ENCODE measurements at regions not wholly inside any gene's neighbourhood (a gene's known extent, or its start where the extent isn't known, plus 50 kb on each side); places are given as distances from the start of the nearest gene placed in this dataset.

DNA sequence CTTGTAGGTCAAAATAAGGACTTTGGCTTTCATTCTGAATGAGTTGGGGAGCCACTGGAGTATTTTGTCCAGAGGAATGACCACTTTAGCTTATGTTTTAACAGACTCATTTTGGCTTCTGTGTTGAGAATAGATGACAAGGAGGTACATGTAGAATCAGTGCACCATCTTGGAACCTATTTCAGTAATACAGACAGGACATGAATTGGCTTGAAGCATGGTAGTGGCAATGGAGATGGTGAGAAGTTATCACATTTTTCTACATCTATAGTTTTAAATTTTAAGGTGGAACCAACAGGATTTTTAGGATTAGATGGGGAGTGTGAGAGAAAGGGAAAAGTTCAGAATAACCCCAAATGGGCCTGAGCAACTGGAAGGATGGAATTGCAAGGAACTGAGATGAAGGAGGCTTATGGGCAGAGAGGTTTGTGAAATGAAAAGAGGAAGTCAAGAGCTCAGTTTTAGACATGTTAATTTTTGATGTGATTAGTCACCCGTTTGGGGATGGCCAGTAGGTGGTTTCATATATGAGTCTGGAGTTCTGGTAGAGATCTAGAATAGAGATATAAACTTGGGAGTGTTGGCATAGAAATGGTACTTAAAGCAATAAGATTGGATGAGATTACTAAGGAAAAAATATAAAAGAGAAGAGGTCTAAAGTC is 89.2 kb upstream of the JAZF1 start:
- H3K9me3 ChIP-seq (ENCODE audit: low read length) = no peaks in the 10 kb centered on the region
- H2AFZ ChIP-seq (ENCODE audit: low read depth, low read length) = no peak overlapping the region
- H3K36me3 ChIP-seq (ENCODE audit: insufficient read depth, low read length) = no peaks in the 10 kb centered on the region
- no peaks in the 10 kb centered on the region for H3K27me3 ChIP-seq (ENCODE audit: insufficient read depth, low read length)
- no peak overlapping the region for H3K4me3 ChIP-seq (ENCODE audit: low read length)
- H3K4me1 ChIP-seq (ENCODE audit: insufficient read depth, low read length) = no peaks in the 10 kb centered on the region

DNA sequence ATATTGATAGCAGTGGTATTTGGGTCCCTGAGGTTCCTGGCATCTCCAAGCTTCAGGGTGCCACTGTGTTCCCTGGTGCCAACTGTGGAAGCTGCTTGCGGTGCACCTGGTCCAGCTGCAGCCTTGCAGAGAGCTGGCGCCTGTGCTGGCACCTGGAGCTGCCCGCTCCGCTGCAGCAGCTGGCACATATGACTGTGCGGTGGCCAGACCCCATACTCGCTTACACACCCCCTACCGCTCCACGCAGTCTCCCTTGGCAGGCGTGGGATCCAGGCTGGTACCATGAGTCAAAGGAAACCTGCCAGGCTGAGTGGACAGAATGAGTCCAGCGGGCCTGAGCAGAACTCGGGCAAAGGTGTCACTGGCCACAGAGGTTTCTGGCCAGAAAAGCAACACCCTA is 89.9 kb upstream of the JAZF1 start:
- Histone ChIP-seq H3K36me3 (ENCODE audit: insufficient read depth, low read length) (no peaks in the 10 kb centered on the region), H3K4me1 (ENCODE audit: insufficient read depth, low read length) (no peaks in the 10 kb centered on the region), H3K27me3 (ENCODE audit: insufficient read depth, low read length) (no peaks in the 10 kb centered on the region), H3K9me3 (ENCODE audit: low read length) (no peaks in the 10 kb centered on the region), H2AFZ (ENCODE audit: low read depth, low read length) (no peak overlapping the region), H3K4me3 (ENCODE audit: low read length) (no peak overlapping the region)

DNA sequence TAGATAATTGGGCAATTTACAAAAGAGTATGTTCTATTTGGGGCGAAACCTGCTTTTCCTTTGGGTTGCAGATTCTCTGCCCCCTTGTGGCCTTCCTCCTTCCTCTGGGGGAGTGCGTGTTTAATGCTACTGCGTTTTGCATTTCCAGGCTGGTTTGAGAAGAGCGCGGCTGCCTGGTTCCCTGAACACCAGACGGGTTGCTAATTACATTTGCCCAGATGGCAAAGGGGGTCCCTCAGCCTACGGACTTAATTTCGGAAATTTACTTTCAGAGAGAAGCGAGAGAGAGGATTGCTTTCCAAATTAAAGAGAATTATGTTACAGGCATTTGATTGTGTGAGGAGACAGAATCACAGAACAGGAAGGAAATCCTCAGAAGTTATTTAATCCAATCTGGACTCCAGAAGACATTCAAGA is 91.9 kb upstream of the JAZF1 start:
- Histone ChIP-seq H3K9me3 (ENCODE audit: low read length) (no peaks in the 10 kb centered on the region), H3K4me1 (ENCODE audit: insufficient read depth, low read length) (no peaks in the 10 kb centered on the region), H2AFZ (ENCODE audit: low read depth, low read length) (no peak overlapping the region), H3K4me3 (ENCODE audit: low read length) (no peak overlapping the region), H3K36me3 (ENCODE audit: insufficient read depth, low read length) (no peaks in the 10 kb centered on the region), H3K27me3 (ENCODE audit: insufficient read depth, low read length) (no peaks in the 10 kb centered on the region)

DNA sequence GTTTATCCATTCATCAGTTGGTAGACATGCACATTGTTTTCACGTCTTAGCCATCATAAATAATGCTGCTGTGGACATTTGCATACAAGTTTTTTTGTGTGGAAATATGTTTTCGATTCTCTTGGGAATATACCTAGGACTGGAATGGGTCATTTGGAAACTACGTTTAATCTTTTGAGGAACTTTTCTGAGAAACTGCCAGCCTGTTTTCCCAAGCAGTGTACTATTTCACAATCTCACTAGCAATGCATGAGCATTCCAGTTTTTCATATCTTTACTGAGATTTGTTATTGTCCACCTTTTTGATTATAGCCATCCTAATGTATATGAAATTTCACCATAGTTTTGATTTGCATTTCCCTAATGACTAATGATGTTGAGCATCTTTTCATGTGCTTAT is 95.7 kb upstream of the JAZF1 start:
- H3K27me3 ChIP-seq (ENCODE audit: insufficient read depth, low read length) = no peaks in the 10 kb centered on the region
- no peak overlapping the region for H2AFZ ChIP-seq (ENCODE audit: low read depth, low read length)
- no peaks in the 10 kb centered on the region for H3K36me3 ChIP-seq (ENCODE audit: insufficient read depth, low read length)
- H3K4me1 ChIP-seq (ENCODE audit: insufficient read depth, low read length) = no peaks in the 10 kb centered on the region
- no peak overlapping the region for H3K4me3 ChIP-seq (ENCODE audit: low read length)
- no peaks in the 10 kb centered on the region for H3K9me3 ChIP-seq (ENCODE audit: low read length)

DNA sequence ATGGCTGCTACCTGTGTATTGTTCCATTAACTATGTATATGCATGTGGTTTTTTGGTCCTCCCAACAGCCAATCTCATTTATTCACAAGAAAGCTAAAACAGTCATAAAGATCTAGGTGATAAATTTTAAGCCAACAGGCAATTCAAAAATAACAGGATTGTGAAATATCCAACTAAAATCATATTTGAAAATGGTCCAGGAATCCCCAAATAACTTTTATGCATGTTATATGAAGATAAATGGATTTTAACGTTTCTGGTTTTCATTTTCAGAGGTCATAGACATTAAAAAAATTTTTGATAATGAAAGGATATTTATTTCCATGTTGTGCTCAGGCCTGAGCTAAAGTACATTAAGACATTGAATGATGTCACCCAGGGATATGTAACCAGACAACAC is 96.8 kb upstream of the JAZF1 start:
- H3K4me3 ChIP-seq (ENCODE audit: low read length) = no peak overlapping the region
- H3K36me3 ChIP-seq (ENCODE audit: insufficient read depth, low read length) = no peaks in the 10 kb centered on the region
- no peaks in the 10 kb centered on the region for H3K4me1 ChIP-seq (ENCODE audit: insufficient read depth, low read length)
- H3K9me3 ChIP-seq (ENCODE audit: low read length) = no peaks in the 10 kb centered on the region
- no peaks in the 10 kb centered on the region for H3K27me3 ChIP-seq (ENCODE audit: insufficient read depth, low read length)
- no peak overlapping the region for H2AFZ ChIP-seq (ENCODE audit: low read depth, low read length)

DNA sequence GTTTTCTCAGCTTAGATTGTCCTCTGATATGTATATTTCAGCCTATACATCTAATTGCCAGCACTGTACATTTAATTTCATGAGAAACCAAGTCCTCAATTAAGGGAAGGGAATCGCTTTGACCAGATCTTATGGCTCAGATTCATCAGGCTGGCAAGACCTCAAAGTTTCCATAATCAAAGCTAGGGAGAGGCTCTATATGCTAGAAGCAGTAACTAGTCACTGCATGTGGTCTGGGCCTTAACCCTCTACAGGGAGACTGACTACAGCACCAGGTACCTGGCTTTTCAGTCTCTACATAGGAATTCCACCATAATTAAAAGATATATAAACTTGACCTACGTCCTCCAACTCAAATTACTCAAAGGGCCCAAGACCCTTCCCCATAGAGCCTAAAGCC is 97.4 kb upstream of the JAZF1 start:
- H3K9me3 ChIP-seq (ENCODE audit: low read length) = no peaks in the 10 kb centered on the region
- H3K36me3 ChIP-seq (ENCODE audit: insufficient read depth, low read length) = no peaks in the 10 kb centered on the region
- no peak overlapping the region for H3K4me3 ChIP-seq (ENCODE audit: low read length)
- no peak overlapping the region for H2AFZ ChIP-seq (ENCODE audit: low read depth, low read length)
- no peaks in the 10 kb centered on the region for H3K4me1 ChIP-seq (ENCODE audit: insufficient read depth, low read length)
- no peaks in the 10 kb centered on the region for H3K27me3 ChIP-seq (ENCODE audit: insufficient read depth, low read length)

DNA sequence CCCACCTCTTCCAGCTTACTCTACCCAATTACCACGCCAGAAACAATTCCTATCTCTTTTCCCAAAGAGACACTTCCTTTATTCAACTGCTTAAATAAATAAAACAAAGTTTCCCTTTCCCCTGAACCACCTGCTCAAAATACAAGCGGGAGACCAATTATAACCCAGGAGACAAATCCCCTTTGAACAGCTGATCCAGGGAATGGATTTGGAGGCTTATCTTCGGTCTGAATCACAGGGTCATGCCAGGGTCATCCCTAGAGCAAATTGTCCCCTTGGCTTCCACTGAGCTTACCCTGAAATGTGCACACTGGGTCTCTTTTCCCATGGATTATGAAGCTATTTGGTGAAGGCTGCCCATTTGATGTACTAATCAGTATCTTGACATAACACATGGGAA is 99.9 kb upstream of the JAZF1 start:
- Histone ChIP-seq H3K4me3 (ENCODE audit: low read length) (no peak overlapping the region), H3K4me1 (ENCODE audit: insufficient read depth, low read length) (no peaks in the 10 kb centered on the region), H3K27me3 (ENCODE audit: insufficient read depth, low read length) (no peaks in the 10 kb centered on the region), H3K36me3 (ENCODE audit: insufficient read depth, low read length) (no peaks in the 10 kb centered on the region), H2AFZ (ENCODE audit: low read depth, low read length) (no peak overlapping the region), H3K9me3 (ENCODE audit: low read length) (no peaks in the 10 kb centered on the region)

DNA sequence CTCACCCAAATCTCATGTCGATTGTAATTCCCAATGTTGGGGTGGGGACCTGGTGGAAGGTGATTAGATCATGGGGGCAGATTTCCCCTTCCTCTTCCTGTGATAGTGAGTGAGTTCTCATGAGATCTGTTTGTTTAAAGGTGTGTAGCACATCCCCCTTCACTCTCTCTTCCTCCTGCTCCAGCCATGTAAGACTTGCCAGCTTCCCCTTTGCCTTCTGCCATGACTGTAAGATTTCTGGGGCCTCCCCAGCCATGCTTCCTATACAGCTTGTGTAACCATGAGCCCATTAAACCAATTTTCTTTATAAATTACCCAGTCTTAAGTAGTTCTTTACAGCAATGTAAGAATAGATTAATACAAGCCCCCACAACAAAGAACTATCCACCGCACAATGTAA is 109.9 kb upstream of the JAZF1 start:
- H3K4me1 ChIP-seq (ENCODE audit: insufficient read depth, low read length) = peaks cover 9% of the 10 kb centered on the region
- no peaks in the 10 kb centered on the region for H3K27me3 ChIP-seq (ENCODE audit: insufficient read depth, low read length)
- H3K9me3 ChIP-seq (ENCODE audit: low read length) = no peaks in the 10 kb centered on the region
- no peak overlapping the region for H2AFZ ChIP-seq (ENCODE audit: low read depth, low read length)
- no peak overlapping the region for H3K4me3 ChIP-seq (ENCODE audit: low read length)
- H3K36me3 ChIP-seq (ENCODE audit: insufficient read depth, low read length) = no peaks in the 10 kb centered on the region

DNA sequence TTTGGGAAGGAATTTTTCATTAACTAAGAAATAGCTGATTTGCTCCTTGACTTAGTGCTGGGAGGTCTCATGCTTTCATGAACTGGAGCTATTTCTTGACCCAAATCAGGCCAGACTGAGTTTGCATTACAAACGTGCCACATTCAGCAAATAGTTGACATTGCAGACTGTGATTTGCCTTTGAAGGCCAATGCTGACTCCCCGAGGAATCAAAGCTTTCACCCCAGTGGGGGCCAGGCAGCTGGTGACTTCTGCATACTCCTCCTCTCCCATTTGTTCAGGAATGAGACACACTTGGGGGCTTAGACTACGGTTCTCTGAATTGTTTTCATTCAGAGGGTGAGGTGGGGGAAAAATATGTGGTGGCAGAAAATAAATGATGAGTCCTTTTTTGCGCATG is 111.0 kb upstream of the JAZF1 start:
- no peaks in the 10 kb centered on the region for H3K9me3 ChIP-seq (ENCODE audit: low read length)
- H3K4me3 ChIP-seq (ENCODE audit: low read length) = no peak overlapping the region
- peaks cover 9% of the 10 kb centered on the region for H3K4me1 ChIP-seq (ENCODE audit: insufficient read depth, low read length)

DNA sequence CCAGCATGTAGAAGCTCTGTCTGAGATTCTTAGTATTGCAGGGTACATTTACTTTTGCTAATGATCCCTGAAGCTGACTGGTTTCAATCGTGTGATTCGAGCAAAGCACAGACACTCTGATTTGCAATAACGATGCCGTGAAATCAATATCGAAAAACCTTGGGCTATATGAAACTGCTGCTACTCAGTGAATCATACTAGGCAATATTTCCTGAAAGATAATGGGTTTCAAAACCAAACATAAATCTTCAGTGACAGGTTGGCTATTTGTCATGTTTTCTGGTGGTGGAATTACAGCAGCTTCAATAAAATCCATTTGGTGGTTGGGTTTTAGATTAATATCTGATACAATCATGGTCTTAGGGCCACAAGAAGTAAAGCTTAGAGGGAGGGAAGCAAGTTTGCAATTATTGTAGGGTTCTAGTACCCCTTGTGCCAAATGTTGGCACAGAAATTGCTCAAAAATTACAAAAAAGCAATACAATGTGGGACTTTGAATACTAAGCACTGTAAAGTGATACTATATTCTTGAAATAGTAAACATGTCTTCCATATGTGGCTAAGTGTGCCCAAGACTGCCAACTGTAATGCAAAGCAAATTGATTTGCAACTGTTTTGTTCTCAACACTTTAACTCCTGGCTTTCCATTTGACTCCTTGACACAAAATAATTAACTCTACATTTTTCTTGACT is 112.4 kb upstream of the JAZF1 start:
- H3K27me3 ChIP-seq (ENCODE audit: insufficient read depth, low read length) = no peaks in the 10 kb centered on the region
- H2AFZ ChIP-seq (ENCODE audit: low read depth, low read length) = no peak overlapping the region
- no peaks in the 10 kb centered on the region for H3K9me3 ChIP-seq (ENCODE audit: low read length)
- H3K4me1 ChIP-seq (ENCODE audit: insufficient read depth, low read length) = peaks cover 9% of the 10 kb centered on the region
- H3K36me3 ChIP-seq (ENCODE audit: insufficient read depth, low read length) = no peaks in the 10 kb centered on the region
- no peak overlapping the region for H3K4me3 ChIP-seq (ENCODE audit: low read length)

More for the DNA sequence above, 111.0 kb upstream of the JAZF1 start:
- Histone ChIP-seq H3K27me3 (ENCODE audit: insufficient read depth, low read length) (no peaks in the 10 kb centered on the region), H3K36me3 (ENCODE audit: insufficient read depth, low read length) (no peaks in the 10 kb centered on the region), H2AFZ (ENCODE audit: low read depth, low read length) (no peak overlapping the region)

DNA sequence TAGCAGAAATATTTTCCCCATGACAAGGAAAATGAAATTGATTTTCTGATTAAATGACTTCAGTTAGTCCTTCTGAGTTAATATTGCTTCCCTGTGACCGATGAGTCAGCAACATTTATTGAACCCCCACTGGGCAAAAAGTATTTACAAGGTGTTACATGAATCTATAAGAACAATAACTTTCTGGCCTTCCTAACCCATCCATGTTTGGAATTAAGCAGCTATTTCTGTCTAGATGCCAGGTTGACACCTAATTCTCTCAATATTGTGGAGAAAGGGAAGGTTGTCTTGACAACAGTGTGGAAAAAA is 112.9 kb upstream of the JAZF1 start:
- Histone ChIP-seq H3K4me1 (ENCODE audit: insufficient read depth, low read length) (peaks cover 9% of the 10 kb centered on the region), H2AFZ (ENCODE audit: low read depth, low read length) (no peak overlapping the region), H3K36me3 (ENCODE audit: insufficient read depth, low read length) (no peaks in the 10 kb centered on the region), H3K4me3 (ENCODE audit: low read length) (no peak overlapping the region), H3K9me3 (ENCODE audit: low read length) (no peaks in the 10 kb centered on the region), H3K27me3 (ENCODE audit: insufficient read depth, low read length) (no peaks in the 10 kb centered on the region)

DNA sequence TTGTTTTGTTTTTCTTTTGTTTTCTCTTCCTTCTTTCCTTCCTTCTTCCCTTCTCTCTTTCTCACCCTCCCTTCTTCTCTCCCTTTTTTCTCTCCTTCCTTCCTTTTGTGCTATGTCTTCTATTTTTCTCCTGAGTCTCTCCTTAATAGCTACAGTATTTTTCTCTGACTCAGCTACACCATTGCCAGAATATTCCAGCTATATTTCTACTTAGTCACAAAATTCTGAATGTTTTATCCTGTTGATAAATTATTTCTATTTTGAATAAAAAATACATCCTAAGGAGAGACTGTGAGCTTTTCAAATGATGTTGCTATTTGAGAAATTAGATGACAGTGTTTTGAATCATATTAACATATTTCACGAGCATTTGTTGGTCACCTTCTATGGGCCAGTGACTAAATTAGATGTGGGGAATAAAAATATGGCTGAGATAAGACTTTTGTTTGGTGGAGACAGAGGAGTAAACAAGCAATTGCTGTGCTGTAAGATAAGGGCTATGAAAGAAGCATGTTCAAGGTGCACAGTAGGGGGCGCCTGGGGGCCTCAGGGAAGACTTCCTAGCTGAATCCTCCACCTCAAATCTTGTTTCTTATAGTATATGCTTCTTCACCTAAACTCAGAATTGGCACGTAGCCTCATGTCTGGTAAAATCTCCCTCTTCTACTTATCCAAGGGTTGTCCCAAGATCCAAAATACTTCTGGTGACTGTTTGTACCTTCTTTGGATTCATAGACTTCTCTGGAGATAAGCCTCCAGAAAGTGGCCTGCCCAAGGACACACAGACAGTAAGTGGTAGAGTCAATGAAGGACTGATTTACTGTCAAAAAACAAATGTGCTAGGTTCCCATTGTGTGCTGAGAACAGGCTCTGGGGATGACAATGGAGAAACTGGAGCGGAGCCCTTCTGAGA is 115.5 kb upstream of the CREB5 start:
- Histone ChIP-seq H3K4me1 (ENCODE audit: insufficient read depth, low read length) (peaks cover 4% of the 10 kb centered on the region), H2AFZ (ENCODE audit: low read depth, low read length) (no peak overlapping the region), H3K9me3 (ENCODE audit: low read length) (no peaks in the 10 kb centered on the region), H3K27me3 (ENCODE audit: insufficient read depth, low read length) (no peaks in the 10 kb centered on the region), H3K4me3 (ENCODE audit: low read length) (no peak overlapping the region), H3K36me3 (ENCODE audit: insufficient read depth, low read length) (no peaks in the 10 kb centered on the region)

DNA sequence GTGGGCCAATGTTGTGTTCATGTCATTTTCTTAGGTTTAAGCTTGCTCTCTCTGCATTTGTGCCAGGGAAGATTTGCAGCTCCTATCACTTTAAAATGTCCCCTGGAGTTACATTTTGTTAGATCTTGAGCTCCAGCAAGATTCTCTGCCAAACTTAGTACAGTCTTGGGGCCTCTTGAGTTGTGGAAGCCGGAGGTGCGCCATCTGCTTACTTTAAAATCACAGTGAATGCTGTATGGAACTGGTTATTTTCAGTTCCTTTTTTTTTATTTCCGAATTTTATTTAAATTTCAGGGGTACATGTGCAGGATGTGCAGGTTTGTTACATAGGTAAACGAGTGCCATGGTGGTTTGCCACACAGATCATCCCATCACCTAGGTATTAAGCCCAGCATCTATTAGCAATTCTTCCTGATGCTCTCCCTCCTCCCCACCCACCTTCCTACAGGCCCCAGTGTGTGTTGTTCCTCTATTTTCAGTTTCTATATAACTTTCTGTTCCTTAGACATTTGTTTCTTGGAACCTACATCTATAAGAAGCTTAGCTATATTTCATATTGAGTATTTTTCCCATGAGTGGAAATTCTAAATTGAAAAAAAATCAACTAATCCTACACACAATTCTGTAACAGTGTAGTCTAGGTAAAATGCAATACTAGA is 114.4 kb upstream of the CREB5 start:
- Histone ChIP-seq H3K4me1 (ENCODE audit: insufficient read depth, low read length) (no peaks in the 10 kb centered on the region), H2AFZ (ENCODE audit: low read depth, low read length) (no peak overlapping the region), H3K9me3 (ENCODE audit: low read length) (no peaks in the 10 kb centered on the region), H3K4me3 (ENCODE audit: low read length) (no peak overlapping the region), H3K27me3 (ENCODE audit: insufficient read depth, low read length) (no peaks in the 10 kb centered on the region), H3K36me3 (ENCODE audit: insufficient read depth, low read length) (no peaks in the 10 kb centered on the region)
